HUES48 (cell line): ENCODE measurements at regions not wholly inside any gene's neighbourhood (a gene's known extent, or its start where the extent isn't known, plus 50 kb on each side); places are given as distances from the start of the nearest gene placed in this dataset.

Source experiments
- H3K27ac ChIP-seq: one replicate; pipeline ENCODE4 v1.7.0; 2013; ENCODE audit warnings: low read depth, low read length, inconsistent platforms
- H3K27me3 ChIP-seq: 2 replicates; pipeline ENCODE4 v1.6.1; 2013; ENCODE audit warnings: mild to moderate bottlenecking, low read length; ENCODE audit not compliant: control insufficient read depth, insufficient read depth
- H3K36me3 ChIP-seq: 2 replicates; pipeline ENCODE4 v1.6.1; 2013; ENCODE audit warnings: low read length; ENCODE audit not compliant: control insufficient read depth, insufficient read depth
- H3K4me1 ChIP-seq: 2 replicates; pipeline ENCODE4 v1.6.1; 2013; ENCODE audit warnings: mild to moderate bottlenecking, low read length; ENCODE audit not compliant: control insufficient read depth, insufficient read depth
- H3K4me3 ChIP-seq: 2 replicates; pipeline ENCODE4 v1.5.1; 2013; ENCODE audit warnings: mild to moderate bottlenecking, low read depth, low read length
- H3K9ac ChIP-seq: 2 replicates; pipeline ENCODE4 v1.6.1; 2013; ENCODE audit warnings: mild to moderate bottlenecking, low read depth, low read length, moderate library complexity
- H3K9me3 ChIP-seq: 2 replicates; pipeline ENCODE4 v1.6.1; 2013; ENCODE audit warnings: low read length; ENCODE audit not compliant: control insufficient read depth, insufficient read depth

GRCh38 chr5:176740702-176741496, 69.5 kb upstream of the UNC5A start:
- no peak overlapping the region for H3K4me3 ChIP-seq
- no peak overlapping the region for H3K27ac ChIP-seq
- no peaks in the 10 kb centered on the region for H3K9me3 ChIP-seq
- H3K36me3 ChIP-seq = no peaks in the 10 kb centered on the region
- H3K27me3 ChIP-seq = peaks cover 37% of the 10 kb centered on the region
- H3K9ac ChIP-seq = no peak overlapping the region
- peaks cover 38% of the 10 kb centered on the region for H3K4me1 ChIP-seq

GRCh38 chr5:176741561-176742211, 68.7 kb upstream of the UNC5A start:
- no peak overlapping the region for H3K9ac ChIP-seq
- peaks cover 37% of the 10 kb centered on the region for H3K27me3 ChIP-seq
- H3K4me1 ChIP-seq = peaks cover 42% of the 10 kb centered on the region
- no peaks in the 10 kb centered on the region for H3K9me3 ChIP-seq
- H3K27ac ChIP-seq = no peak overlapping the region
- H3K36me3 ChIP-seq = no peaks in the 10 kb centered on the region
- H3K4me3 ChIP-seq = no peak overlapping the region

- Histone ChIP-seq H3K4me3 (peak overlapping the region; percentile 50; the same call in 1 of the 2 replicates), H3K27me3 (peaks cover 37% of the 10 kb centered on the region), H3K9me3 (no peaks in the 10 kb centered on the region), H3K27ac (no peak overlapping the region), H3K36me3 (no peaks in the 10 kb centered on the region), H3K4me1 (peaks cover 39% of the 10 kb centered on the region), H3K9ac (no peak overlapping the region)
Measured at GRCh38 chr5:176742246-176743105, 67.9 kb upstream of the UNC5A start.

- no peaks in the 10 kb centered on the region for H3K36me3 ChIP-seq
- peaks cover 37% of the 10 kb centered on the region for H3K27me3 ChIP-seq
- no peaks in the 10 kb centered on the region for H3K9me3 ChIP-seq
- peak overlapping the region; percentile 50 for H3K4me3 ChIP-seq
- H3K27ac ChIP-seq = no peak overlapping the region
- H3K4me1 ChIP-seq = peaks cover 39% of the 10 kb centered on the region
- H3K9ac ChIP-seq = peak overlapping the region; percentile 22; the same call in 1 of the 2 replicates
Measured at GRCh38 chr5:176743136-176743861, 67.1 kb upstream of the UNC5A start.

- peaks cover 37% of the 10 kb centered on the region for H3K27me3 ChIP-seq
- no peak overlapping the region for H3K27ac ChIP-seq
- peak overlapping the region; percentile 50 for H3K4me3 ChIP-seq
- H3K4me1 ChIP-seq = peaks cover 39% of the 10 kb centered on the region
- H3K9me3 ChIP-seq = no peaks in the 10 kb centered on the region
- peak overlapping the region; percentile 22; the same call in 1 of the 2 replicates for H3K9ac ChIP-seq
- H3K36me3 ChIP-seq = no peaks in the 10 kb centered on the region
Measured at GRCh38 chr5:176743868-176744583, 66.3 kb upstream of the UNC5A start.

- H3K4me3 ChIP-seq = no peak overlapping the region
- H3K36me3 ChIP-seq = no peaks in the 10 kb centered on the region
- H3K4me1 ChIP-seq = peaks cover 36% of the 10 kb centered on the region
- H3K9me3 ChIP-seq = no peaks in the 10 kb centered on the region
- no peak overlapping the region for H3K27ac ChIP-seq
- H3K27me3 ChIP-seq = peaks cover 33% of the 10 kb centered on the region
- H3K9ac ChIP-seq = no peak overlapping the region
Measured at GRCh38 chr5:176744584-176744965, 65.8 kb upstream of the UNC5A start.

- Histone ChIP-seq H3K27me3 (peaks cover 11% of the 10 kb centered on the region; the same call in 1 of the 2 replicates), H3K4me1 (peaks cover 29% of the 10 kb centered on the region), H3K27ac (no peak overlapping the region), H3K9ac (no peak overlapping the region), H3K36me3 (no peaks in the 10 kb centered on the region), H3K4me3 (no peak overlapping the region), H3K9me3 (no peaks in the 10 kb centered on the region)
Measured at GRCh38 chr5:176747670-176748072, 62.7 kb upstream of the UNC5A start.

GRCh38 chr5:176748073-176748966, 62.0 kb upstream of the UNC5A start:
- no peak overlapping the region for H3K27ac ChIP-seq
- no peak overlapping the region for H3K9ac ChIP-seq
- peaks cover 29% of the 10 kb centered on the region for H3K4me1 ChIP-seq
- no peak overlapping the region for H3K4me3 ChIP-seq
- H3K36me3 ChIP-seq = no peaks in the 10 kb centered on the region
- H3K27me3 ChIP-seq = peaks cover 10% of the 10 kb centered on the region; the same call in 1 of the 2 replicates
- no peaks in the 10 kb centered on the region for H3K9me3 ChIP-seq
